Pancreas (tissue), 10 donors: ENCODE measurements at regions not wholly inside any gene's neighbourhood (a gene's known extent, or its start where the extent isn't known, plus 50 kb on each side); places are given as distances from the start of the nearest gene placed in this dataset.

ENCODE experiments used
- ATAC-seq, 4 donors: fragments of 200-7000 bp; cut with Tn5 transposase; one replicate each; pipeline versions ENCODE4 v1.8.0 to v1.9.1; 2020; ENCODE audit warnings: mild to moderate bottlenecking in 4 of 4, moderate library complexity in 4 of 4
- DNase-seq, 6 donors: peaks; one replicate each; pipeline ENCODE4 v3.0.0-alpha.2; 2020
- FAIRE-seq: peaks from 2 replicates; lab custom pipeline; 2012; peaks lifted over from hg19 to GRCh38; lab: Jason Lieb, UNC
- H3K27ac ChIP-seq, 4 donors: fragments of 200-600 bp; sonication (generic); 1 replicate in 3 of 4; 2 replicates in 1 of 4; pipeline versions ENCODE4 v1.5.0 to v1.8.0; 2020
- H3K27me3 ChIP-seq, 4 donors: fragments of 200-600 bp; one replicate each; pipeline ENCODE4 v1.8.0; 2021
- H3K36me3 ChIP-seq, 3 donors: fragments of 200-600 bp; sonication (generic) in 1 of 3; one replicate each; pipeline versions ENCODE4 v1.5.0 to v1.8.0; 2020 to 2021
- H3K4me1 ChIP-seq, 3 donors: fragments of 200-600 bp; one replicate each; pipeline ENCODE4 v1.8.0; 2021
- H3K4me3 ChIP-seq, 4 donors: fragments of 200-600 bp; sonication (generic) in 2 of 4; one replicate each; pipeline versions ENCODE4 v1.5.0 to v1.8.0; 2020 to 2021
- H3K9me3 ChIP-seq, 4 donors: fragments of 200-600 bp; one replicate each; pipeline ENCODE4 v1.8.0; 2021
- WGBS, 2 donors: extraction: QIAGEN DNeasy Blood & Tissue Kit; methylation state at CpG; one replicate each; pipeline ENCODE4 v1.1.7; 2013; 5-methylcytosine and 5-hydroxymethylcytosine counted together
- intact Hi-C, 3 donors: fragments of 100-400 bp; cut with DNase I; formaldehyde crosslinking; loops; one replicate each; pipeline versions ENCODE4 v1.11.1 to v1.14.2; 2022
- TF ChIP-seq, protein P1 (sequence below), 4 donors: fragments of 200-600 bp; sonication (generic) in 3 of 4; IDR thresholded peaks; one replicate each; pipeline versions ENCODE4 v1.5.0 to v1.8.0; 2021; ENCODE audit warnings: antibody characterized with exemption in 4 of 4
- donor health status: healthy with polysubstance abuse.
- donor health status: DM: no; HTN: no; CAD: no; lungs with moderate emphysema.
- donor health status: DM: no; HTN: no; CAD: no.
- donor health status: control.
- donor health status: control.
- donor health status: Bipolar disorder and iron deficiency.
- donor health status: DM: yes; HTN: yes; CAD: no.
- donor health status: DM: no; HTN: no; CAD: no.
- donor health status: DM: no; HTN: no; CAD: no.
- donor health status: DM: yes; HTN: yes; CAD: no.

GRCh38 chr22:48734961-48735360, 1092.7 kb downstream of the BRD1 start:
- Histone ChIP-seq H3K9me3 (no peaks in the 10 kb centered on the region), H3K4me3 (no peak overlapping the region), H3K4me1 (no peaks in the 10 kb centered on the region), H3K27me3 (no peaks in the 10 kb centered on the region), H3K27ac (no peak overlapping the region), H3K36me3 (no peaks in the 10 kb centered on the region)
- 58 to 69% methylated on average over 16 of the region's 16 CpGs for WGBS, 2 donors
- no peak for FAIRE-seq
- no peak for ATAC-seq
- intact Hi-C loops = no loop called here
- peak in 1 of 6 donors; percentile 3 for DNase-seq
- TF ChIP-seq, protein P1, sequence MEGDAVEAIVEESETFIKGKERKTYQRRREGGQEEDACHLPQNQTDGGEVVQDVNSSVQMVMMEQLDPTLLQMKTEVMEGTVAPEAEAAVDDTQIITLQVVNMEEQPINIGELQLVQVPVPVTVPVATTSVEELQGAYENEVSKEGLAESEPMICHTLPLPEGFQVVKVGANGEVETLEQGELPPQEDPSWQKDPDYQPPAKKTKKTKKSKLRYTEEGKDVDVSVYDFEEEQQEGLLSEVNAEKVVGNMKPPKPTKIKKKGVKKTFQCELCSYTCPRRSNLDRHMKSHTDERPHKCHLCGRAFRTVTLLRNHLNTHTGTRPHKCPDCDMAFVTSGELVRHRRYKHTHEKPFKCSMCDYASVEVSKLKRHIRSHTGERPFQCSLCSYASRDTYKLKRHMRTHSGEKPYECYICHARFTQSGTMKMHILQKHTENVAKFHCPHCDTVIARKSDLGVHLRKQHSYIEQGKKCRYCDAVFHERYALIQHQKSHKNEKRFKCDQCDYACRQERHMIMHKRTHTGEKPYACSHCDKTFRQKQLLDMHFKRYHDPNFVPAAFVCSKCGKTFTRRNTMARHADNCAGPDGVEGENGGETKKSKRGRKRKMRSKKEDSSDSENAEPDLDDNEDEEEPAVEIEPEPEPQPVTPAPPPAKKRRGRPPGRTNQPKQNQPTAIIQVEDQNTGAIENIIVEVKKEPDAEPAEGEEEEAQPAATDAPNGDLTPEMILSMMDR (IDR thresholded peaks at IDR 0.05) = no peak

- ATAC-seq (no peak), FAIRE-seq (no peak), DNase-seq (peak in 2 of 6 donors; percentile 15 to 34)
- TF ChIP-seq, protein P1 (IDR thresholded peaks at IDR 0.05) = no peak
- Histone ChIP-seq H3K27ac (no peak overlapping the region), H3K4me1 (no peaks in the 10 kb centered on the region), H3K27me3 (no peaks in the 10 kb centered on the region), H3K36me3 (no peaks in the 10 kb centered on the region), H3K4me3 (no peak overlapping the region), H3K9me3 (no peaks in the 10 kb centered on the region)
- intact Hi-C loops = no loop called here
- 70 to 83% methylated on average over 10 of the region's 10 CpGs for WGBS, 2 donors
Measured at GRCh38 chr22:48734359-48734758, 1093.3 kb downstream of the BRD1 start.

DNA sequence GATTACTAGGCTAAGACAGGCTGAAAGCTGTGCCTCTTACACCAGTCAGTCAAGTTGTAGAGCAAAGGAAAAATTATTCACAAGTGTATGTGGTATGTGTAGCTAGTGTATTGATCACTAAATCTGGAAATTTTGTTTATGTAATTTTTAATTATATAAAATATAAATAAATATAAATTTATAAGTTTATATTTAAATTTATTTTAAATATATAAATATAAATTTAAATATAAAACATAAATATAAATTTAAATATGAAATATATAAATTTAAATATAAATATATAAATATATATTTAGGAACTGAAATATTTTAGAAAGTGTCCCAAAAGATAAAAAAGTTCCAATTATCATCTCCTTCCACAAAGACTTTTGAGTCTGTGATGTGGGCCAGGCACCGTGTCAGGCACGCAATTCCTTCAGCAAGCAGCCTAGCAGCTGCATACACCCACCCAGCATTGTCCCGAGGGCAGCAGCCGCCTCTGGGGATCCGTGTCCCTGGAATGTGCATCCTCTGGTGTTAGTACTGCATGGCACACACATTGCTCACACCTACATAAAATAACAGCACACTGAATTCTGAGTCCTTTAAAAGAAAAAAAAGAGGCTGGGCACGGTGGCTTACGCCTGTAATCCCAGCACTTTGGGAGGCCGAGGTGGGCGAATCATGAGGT, 1098.0 kb downstream of the BRD1 start:
- Histone ChIP-seq H3K27me3 (peaks cover 0 to 8% (median 0%) of the 10 kb centered on the region in 4 donors), H3K4me1 (no peaks in the 10 kb centered on the region), H3K4me3 (no peak overlapping the region), H3K27ac (no peak overlapping the region), H3K9me3 (no peaks in the 10 kb centered on the region), H3K36me3 (no peaks in the 10 kb centered on the region)
- 86 to 89% methylated on average over 9 of the region's 9 CpGs for WGBS, 2 donors
- ATAC-seq (no peak), FAIRE-seq (no peak), DNase-seq (peak in 2 of 6 donors; percentile 7 to 18)
- intact Hi-C loops = no loop called here
- TF ChIP-seq, protein P1 (IDR thresholded peaks at IDR 0.05) = no peak

GRCh38 chr22:48727454-48728058, 1100.1 kb downstream of the BRD1 start:
- WGBS, 2 donors = 56 to 71% methylated on average over 3 of the region's 3 CpGs

More at GRCh38 chr22:48727454-48728058, 1100.1 kb downstream of the BRD1 start:
- no peak overlapping the region for H3K27ac ChIP-seq
- H3K27me3 ChIP-seq = peaks cover 0 to 8% (median 0%) of the 10 kb centered on the region in 4 donors
- no peaks in the 10 kb centered on the region for H3K36me3 ChIP-seq
- DNase-seq (no peak), ATAC-seq (no peak), FAIRE-seq (no peak)
- no peaks in the 10 kb centered on the region for H3K4me1 ChIP-seq
- intact Hi-C loops = no loop called here
- no peaks in the 10 kb centered on the region for H3K9me3 ChIP-seq
- no peak overlapping the region for H3K4me3 ChIP-seq
- TF ChIP-seq, protein P1 (IDR thresholded peaks at IDR 0.05) = no peak
